Stomach (tissue), 4 donors: ENCODE measurements at regions not wholly inside any gene's neighbourhood (a gene's known extent, or its start where the extent isn't known, plus 50 kb on each side); places are given as distances from the start of the nearest gene placed in this dataset.

ENCODE experiments used
- CTCF ChIP-seq, 7 experiments: fragments of 450-650 bp in 4 of 7; fragments of 200-600 bp in 3 of 7; sonication (generic) in 3 of 7; IDR thresholded peaks; one replicate each; pipeline ENCODE4 v1.5.1; 2016 to 2019; ENCODE audit warnings: antibody characterized with exemption in 7 of 7, control low read depth in 2 of 7, mild to moderate bottlenecking in 1 of 7
- EP300 ChIP-seq: sonication (generic); formaldehyde crosslinking; IDR thresholded peaks from one replicate; pipeline ENCODE4 v1.6.1; 2017; ENCODE audit warnings: antibody characterized with exemption
- POLR2A ChIP-seq, 4 donors: fragments of 450-650 bp; IDR thresholded peaks; one replicate each; pipeline ENCODE4 v1.6.1; 2016; ENCODE audit warnings: antibody characterized with exemption in 4 of 4, control low read depth in 2 of 4, mild to moderate bottlenecking in 1 of 4, moderate library complexity in 1 of 4
- POLR2AphosphoS5 ChIP-seq, 3 donors: sonication (generic); formaldehyde crosslinking; IDR thresholded peaks; one replicate each; pipeline ENCODE4 v1.6.1; 2016; ENCODE audit warnings: antibody characterized with exemption in 3 of 3

- TF ChIP-seq CTCF (IDR thresholded peaks at IDR 0.05) (no peak), POLR2AphosphoS5 (IDR thresholded peaks at IDR 0.05) (no peak), POLR2A (IDR thresholded peaks at IDR 0.05) (no peak), EP300 (no peak)
Measured at GRCh38 chr6:44628347-44628746, 240.8 kb downstream of the CDC5L start.
